Motor neuron (in vitro differentiated cells): ENCODE measurements at regions not wholly inside any gene's neighbourhood (a gene's known extent, or its start where the extent isn't known, plus 50 kb on each side); places are given as distances from the start of the nearest gene placed in this dataset.

Source experiments
- ATAC-seq, 8 experiments: fragments of 200-7000 bp; cut with Tn5 transposase; replicated peaks in 6 of 8; 2 replicates each; pipeline ENCODE4 v1.8.0; 2021; ENCODE audit warnings: mild to moderate bottlenecking in 8 of 8, moderate library complexity in 8 of 8
- H3K27ac ChIP-seq, 2 donors: fragments of 250-450 bp; sonication (Bioruptor Pico); 2 replicates each; pipeline ENCODE4 v1.9.0; 2021; ENCODE audit warnings: antibody characterized with exemption in 2 of 2, mild to moderate bottlenecking in 2 of 2, moderate library complexity in 1 of 2
- H3K4me1 ChIP-seq, 2 donors: fragments of 250-450 bp; sonication (Bioruptor Pico); replicated peaks in 1 of 2; 2 replicates each; pipeline ENCODE4 v1.6.1; 2021; ENCODE audit warnings: antibody characterized with exemption in 2 of 2, mild to moderate bottlenecking in 2 of 2, moderate library complexity in 1 of 2
- H3K4me3 ChIP-seq, 5 donors: fragments of 250-450 bp; sonication (Bioruptor Pico); 2 replicates each; pipeline ENCODE4 v1.9.0; 2021; ENCODE audit warnings: antibody characterized with exemption in 5 of 5, mild to moderate bottlenecking in 5 of 5, moderate library complexity in 4 of 5
- WGBS, 10 experiments: fragments of 450-650 bp; shearing (Covaris generic); methylation state at CpG; one replicate each; pipeline ENCODE4 v1.0.0; 2022; 5-methylcytosine and 5-hydroxymethylcytosine counted together
- in situ Hi-C, 9 experiments: fragments of 400-800 bp; cut with MboI; loops; one replicate each; pipeline ENCODE4 v1.15.0; 2021; ENCODE audit warnings: low sequenced_read_pairs in 9 of 9, low pct_unique_long_range_greater_than_20kb in 2 of 9; ENCODE audit not compliant: unreplicated experiment in 9 of 9

DNA sequence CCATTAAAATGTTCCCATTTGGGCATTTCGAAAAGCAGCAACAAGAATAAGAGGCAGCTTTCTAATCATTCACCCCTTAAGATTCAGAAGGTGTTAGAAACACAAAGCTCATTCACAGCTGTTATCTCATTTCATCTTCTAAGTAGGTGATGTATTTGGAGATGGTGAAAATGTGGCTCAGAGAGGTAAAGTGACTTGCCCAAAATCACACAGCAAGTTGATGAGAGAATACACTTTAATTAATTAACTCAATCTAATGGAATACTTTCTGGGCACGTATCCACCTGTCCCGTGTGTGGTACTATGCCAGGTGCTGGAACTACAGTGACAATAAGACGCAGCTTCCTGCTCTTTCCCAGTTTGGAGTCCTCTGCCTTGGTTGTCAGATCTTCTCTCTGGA, 147.4 kb upstream of the LRFN2 start:
- no peak for ATAC-seq
- Histone ChIP-seq H3K4me1 (peaks cover 7 to 8% of the 10 kb centered on the region in 2 donors), H3K27ac (no peak overlapping the region), H3K4me3 (no peak overlapping the region)
- in situ Hi-C loops: no loop called here
- WGBS, 10 experiments: 52 to 100% (median 87%) methylated on average over 1 to 4 of the region's 4 CpGs; no CpG with 5 or more reads in 1 of the 10 experiments

DNA sequence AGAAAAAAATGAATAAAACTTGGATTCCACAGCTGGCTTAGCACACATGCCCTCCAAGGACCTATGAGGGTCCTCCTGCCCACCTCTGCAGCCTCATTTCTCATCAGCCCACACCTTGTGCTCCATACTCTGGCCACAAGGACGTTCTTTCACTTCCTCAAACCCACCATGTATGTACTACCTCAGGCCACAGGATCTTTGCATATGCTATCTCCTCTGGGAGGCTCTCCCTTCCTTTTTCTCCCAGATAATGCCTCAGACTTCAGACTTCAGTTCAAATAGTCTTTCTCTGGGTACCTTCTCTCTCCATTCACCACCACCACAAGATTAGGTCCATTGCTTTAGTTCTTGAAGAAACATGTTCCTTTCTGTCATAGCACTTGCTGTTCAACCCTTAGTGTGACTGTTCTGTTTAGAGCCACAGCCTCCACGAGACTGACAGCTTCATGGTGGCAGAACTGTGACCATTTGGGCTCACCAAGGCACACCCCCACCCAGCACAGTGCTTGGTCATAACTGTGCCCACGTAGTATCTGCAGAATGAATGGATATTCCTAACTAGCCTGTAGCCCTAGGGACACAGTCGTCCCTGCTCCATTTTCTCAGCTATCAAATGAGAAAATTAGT, 146.7 kb upstream of the LRFN2 start:
- no peak for ATAC-seq
- in situ Hi-C loops: no loop called here
- Histone ChIP-seq H3K4me3 (no peak overlapping the region), H3K27ac (no peak overlapping the region), H3K4me1 (peaks cover 7 to 8% of the 10 kb centered on the region in 2 donors)
- 37 to 74% (median 49%) methylated on average over 2 to 4 of the region's 4 CpGs; no CpG with 5 or more reads in 3 of the 10 experiments for WGBS, 10 experiments

DNA sequence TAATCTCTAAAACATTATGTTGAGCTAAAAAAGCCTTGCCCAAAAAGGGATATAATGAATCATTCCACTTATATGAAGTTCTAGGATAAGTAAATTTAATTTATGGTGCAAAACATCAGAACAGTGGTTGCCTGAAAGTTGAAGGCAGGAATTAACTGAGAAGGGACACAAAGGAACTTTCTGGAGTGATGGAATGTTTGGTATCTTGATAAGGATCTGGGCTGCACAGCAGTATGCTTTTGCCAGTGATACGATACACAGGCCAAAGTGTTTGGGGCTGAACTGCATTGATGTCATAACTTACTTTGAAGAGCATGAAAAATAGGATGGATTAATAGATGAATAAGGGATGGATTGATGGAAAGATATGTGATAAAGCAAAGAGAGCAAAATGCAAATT, 146.1 kb upstream of the LRFN2 start:
- ATAC-seq: no peak
- Histone ChIP-seq H3K4me3 (no peak overlapping the region), H3K4me1 (peaks cover 7 to 8% of the 10 kb centered on the region in 2 donors), H3K27ac (no peak overlapping the region)
- 17 to 92% (median 78%) methylated on average over 1 of the region's 1 CpG; no CpG with 5 or more reads in 3 of the 10 experiments for WGBS, 10 experiments
- in situ Hi-C loops: no loop called here

DNA sequence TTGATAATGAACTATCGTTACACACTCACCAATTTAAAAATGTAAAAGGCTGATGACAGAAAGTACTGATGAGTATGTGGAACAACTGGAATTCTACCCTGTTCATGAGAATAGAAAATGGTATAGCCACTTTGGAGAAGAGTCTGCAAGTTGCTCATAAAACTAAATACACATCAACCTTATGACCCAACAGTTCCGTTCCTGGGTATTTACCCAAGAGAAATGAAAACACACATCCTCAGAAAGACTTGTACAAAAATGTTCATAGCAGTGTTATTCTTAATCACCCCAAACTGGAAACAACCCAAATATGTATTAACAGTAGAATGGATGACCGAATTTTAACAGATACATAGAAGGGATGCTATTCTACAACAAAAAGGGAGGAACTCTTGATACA, 145.7 kb upstream of the LRFN2 start:
- peaks cover 7 to 8% of the 10 kb centered on the region in 2 donors for H3K4me1 ChIP-seq
- peak in 1 of 8 experiments; percentile 11 for ATAC-seq
- H3K27ac ChIP-seq: no peak overlapping the region
- in situ Hi-C loops: no loop called here
- H3K4me3 ChIP-seq: no peak overlapping the region
- 51 to 100% (median 77%) methylated on average over 2 to 3 of the region's 3 CpGs; no CpG with 5 or more reads in 1 of the 10 experiments for WGBS, 10 experiments

DNA sequence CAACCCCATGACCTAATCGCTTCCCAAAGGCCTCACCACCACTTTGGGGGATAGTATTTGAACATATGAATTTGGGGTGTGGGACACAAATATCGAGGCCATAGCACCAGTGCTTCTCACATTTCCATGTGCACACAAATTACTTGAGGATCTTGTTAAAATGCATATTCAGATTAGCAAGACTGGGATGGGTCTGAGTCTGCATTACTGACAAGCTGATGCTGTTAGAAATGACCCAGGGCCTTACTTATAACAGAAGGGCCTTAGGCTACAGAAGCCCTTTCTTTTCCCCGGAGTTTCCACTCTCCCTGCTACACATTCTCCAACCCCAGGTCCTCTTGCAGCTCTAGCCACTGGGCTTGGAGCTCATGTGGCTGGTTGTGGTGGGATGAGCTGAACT, 141.5 kb upstream of the LRFN2 start:
- in situ Hi-C loops: no loop called here
- Histone ChIP-seq H3K4me3 (no peak overlapping the region), H3K4me1 (peaks cover 21 to 29% of the 10 kb centered on the region in 2 donors), H3K27ac (no peak overlapping the region)
- peak in 3 of 8 experiments; percentile 71 to 72 (median 72) for ATAC-seq
- WGBS, 10 experiments: 43 to 83% (median 67%) methylated on average over 1 to 3 of the region's 3 CpGs; no CpG with 5 or more reads in 5 of the 10 experiments

DNA sequence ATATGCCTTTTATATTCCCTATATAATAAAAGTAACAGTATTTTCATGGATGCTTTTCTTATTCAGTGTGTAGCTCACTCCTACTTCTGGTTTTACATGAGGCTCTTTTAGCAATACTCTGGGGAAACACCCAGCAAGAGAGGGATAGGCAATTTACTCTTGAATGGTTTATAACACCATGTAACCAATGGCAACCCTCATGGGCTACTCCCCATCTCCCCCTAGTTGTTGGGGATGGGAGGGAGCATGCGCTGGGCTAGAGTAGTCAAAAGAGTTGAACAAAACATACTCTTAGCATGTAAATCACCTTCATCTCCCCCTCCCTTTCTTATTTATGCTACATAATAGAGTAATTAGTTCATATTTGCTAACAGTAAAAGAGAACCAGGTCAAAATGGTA, 140.1 kb upstream of the LRFN2 start:
- Histone ChIP-seq H3K4me1 (peaks cover 35% of the 10 kb centered on the region in 2 donors), H3K4me3 (no peak overlapping the region), H3K27ac (no peak overlapping the region)
- peak; percentile 45 to 85 (median 78) for ATAC-seq
- 14 to 100% (median 71%) methylated on average over 1 of the region's 1 CpG; no CpG with 5 or more reads in 3 of the 10 experiments for WGBS, 10 experiments
- in situ Hi-C loops: no loop called here

DNA sequence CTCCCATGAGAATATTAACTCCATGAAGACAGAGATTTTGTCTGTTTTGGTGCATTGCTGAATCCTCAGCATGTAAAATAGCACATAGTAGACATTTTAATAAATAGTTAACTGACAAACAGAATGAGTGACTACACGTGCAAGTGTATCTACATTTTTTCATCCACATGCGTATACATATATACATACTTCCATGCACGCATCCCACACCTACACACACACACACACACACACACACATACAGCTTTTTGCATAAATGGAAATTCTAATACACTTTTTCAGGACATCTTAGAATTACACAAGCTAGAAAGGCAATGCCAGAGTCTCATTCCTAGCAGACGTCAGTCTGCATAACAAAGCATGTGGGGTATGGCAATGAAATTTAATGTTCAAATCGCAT, 139.7 kb upstream of the LRFN2 start:
- no peak overlapping the region for H3K27ac ChIP-seq
- peaks cover 39% of the 10 kb centered on the region in 2 donors for H3K4me1 ChIP-seq
- H3K4me3 ChIP-seq: no peak overlapping the region
- 0 to 90% (median 57%) methylated on average over 1 to 5 of the region's 5 CpGs for WGBS, 10 experiments
- peak in 5 of 8 experiments; percentile 8 to 56 (median 12) for ATAC-seq
- in situ Hi-C loops: no loop called here

DNA sequence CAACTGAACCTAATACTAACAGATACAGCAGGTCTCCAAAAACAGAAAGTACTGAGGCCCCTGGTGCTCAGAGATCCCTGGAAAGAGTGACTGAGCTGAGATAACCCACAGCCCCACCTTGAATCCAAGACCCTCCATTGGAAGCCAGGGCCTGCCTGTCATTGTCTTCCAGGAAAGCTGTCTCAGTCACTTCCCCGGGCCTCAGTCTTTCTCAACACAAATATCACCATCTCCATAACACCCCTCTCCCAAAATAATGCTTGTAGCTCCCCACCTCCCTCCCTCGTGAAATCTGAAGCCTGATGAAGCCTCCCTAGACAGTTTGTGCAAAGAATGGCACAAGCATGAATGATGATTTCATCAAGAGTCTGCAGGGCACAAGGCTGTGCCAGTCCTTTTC, 138.2 kb upstream of the LRFN2 start:
- H3K4me3 ChIP-seq: no peak overlapping the region
- WGBS, 10 experiments: 40 to 100% (median 80%) methylated on average over 1 to 2 of the region's 2 CpGs; no CpG with 5 or more reads in 5 of the 10 experiments

DNA sequence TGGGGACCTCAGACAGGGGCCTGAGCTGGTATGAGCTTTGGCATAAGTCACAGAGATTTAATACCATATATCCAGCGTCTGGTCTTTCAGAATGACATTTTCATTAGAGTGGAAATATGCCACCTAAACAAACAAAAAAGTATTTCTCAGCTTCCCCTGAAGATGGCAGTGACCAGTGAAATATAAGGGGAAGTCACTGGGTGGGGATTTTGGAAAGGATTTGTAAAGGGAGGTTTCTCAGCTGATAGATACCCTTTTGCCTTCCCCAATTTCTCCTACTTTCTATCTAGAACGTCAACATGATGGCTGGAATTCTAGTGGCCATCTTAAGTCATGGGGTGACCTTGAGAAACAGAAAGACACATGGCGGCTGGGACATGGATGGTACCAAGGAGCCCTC, 137.7 kb upstream of the LRFN2 start:
- no peak overlapping the region for H3K4me3 ChIP-seq
- no peak for ATAC-seq
- WGBS, 10 experiments: 40 to 100% (median 80%) methylated on average over 1 to 3 of the region's 3 CpGs; no CpG with 5 or more reads in 1 of the 10 experiments
- H3K27ac ChIP-seq: no peak overlapping the region
- in situ Hi-C loops: no loop called here
- H3K4me1 ChIP-seq: peaks cover 48 to 52% of the 10 kb centered on the region in 2 donors

More for the DNA sequence above, 138.2 kb upstream of the LRFN2 start:
- ATAC-seq: no peak
- no peak overlapping the region for H3K27ac ChIP-seq
- in situ Hi-C loops: no loop called here
- peaks cover 50 to 51% of the 10 kb centered on the region in 2 donors for H3K4me1 ChIP-seq

DNA sequence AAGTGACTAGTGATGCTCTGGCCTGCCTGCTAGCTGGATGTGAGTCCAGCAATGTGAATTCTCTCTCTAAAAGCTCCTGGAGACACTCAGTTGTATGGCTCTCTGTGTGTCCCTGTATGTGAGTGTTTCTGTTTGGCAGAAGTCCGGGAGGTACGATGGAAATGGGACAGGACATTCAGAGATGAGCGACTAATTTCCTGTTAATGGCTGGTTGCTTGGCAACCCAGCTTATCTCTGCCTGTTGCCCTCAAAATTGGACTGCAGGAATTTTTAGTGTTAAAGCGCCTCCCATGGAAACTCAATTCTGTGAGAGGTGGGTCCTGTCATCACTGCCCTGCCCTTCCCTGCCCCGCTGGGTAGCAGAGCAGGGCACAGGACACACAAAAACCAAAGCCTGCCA, 136.8 kb upstream of the LRFN2 start:
- Histone ChIP-seq H3K4me1 (peaks cover 54 to 59% of the 10 kb centered on the region in 2 donors), H3K4me3 (no peak overlapping the region), H3K27ac (no peak overlapping the region)
- in situ Hi-C loops: no loop called here
- 19 to 100% (median 83%) methylated on average over 1 to 5 of the region's 5 CpGs; no CpG with 5 or more reads in 5 of the 10 experiments for WGBS, 10 experiments
- ATAC-seq: peak in 1 of 8 experiments; percentile 6

DNA sequence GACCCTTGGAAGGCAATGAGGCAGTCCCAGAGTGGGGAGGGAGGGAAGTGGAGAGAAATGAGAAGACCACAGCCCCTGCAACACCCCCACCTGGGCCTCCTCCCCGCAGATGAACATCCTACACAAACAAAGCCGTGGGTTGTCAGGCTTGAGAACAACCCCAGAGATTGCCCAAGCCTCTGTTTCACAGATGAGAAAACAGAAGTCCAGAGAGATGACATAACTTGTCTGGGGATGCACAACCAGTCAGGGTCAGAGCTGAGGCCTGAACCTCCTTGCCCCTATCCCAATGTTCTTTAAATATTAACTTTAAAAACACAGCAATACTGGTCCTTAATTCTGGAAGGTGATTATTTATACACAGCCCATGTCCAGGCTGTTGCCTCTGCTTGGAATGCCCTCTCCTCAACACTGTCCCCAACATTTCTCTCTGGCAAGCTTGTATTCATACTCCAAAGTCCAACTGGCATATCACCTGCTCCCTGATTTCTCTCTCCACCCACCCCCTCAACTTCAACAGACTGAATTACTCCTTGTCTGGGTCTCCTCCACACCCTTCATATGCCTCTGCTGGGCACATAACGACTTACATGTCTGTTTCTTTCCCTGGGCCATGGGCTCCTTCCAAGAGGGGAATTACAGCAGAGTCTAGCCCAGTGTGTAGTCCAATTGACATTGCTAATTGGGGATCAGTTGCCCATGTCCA, 135.5 kb upstream of the LRFN2 start:
- H3K27ac ChIP-seq: no peak overlapping the region
- in situ Hi-C loops: no loop called here
- peaks cover 54 to 59% of the 10 kb centered on the region in 2 donors for H3K4me1 ChIP-seq
- ATAC-seq: peak in 1 of 8 experiments; percentile 12
- 40 to 100% (median 73%) methylated on average over 1 to 2 of the region's 3 CpGs; no CpG with 5 or more reads in 4 of the 10 experiments for WGBS, 10 experiments
- no peak overlapping the region for H3K4me3 ChIP-seq

DNA sequence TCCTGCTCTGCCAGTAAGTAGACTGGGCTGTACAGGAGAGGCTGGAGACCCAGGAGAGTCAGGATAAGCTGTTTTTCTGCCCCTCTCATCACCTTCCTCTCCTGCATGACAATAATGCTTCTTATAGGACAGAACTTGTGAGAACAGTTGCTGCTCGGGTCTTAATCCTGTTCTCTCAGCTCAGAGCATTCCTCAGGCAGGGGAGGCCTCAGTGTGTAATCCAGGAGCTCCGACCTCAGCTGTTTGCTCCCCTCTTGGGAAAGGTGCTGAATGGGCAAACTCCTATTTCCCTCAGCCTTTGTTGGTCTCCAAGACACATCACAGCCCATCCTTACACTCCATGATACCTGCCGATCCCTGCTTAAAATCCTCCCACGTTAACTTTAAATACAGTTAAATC, 134.9 kb upstream of the LRFN2 start:
- ATAC-seq: peak in 1 of 8 experiments; percentile 18

DNA sequence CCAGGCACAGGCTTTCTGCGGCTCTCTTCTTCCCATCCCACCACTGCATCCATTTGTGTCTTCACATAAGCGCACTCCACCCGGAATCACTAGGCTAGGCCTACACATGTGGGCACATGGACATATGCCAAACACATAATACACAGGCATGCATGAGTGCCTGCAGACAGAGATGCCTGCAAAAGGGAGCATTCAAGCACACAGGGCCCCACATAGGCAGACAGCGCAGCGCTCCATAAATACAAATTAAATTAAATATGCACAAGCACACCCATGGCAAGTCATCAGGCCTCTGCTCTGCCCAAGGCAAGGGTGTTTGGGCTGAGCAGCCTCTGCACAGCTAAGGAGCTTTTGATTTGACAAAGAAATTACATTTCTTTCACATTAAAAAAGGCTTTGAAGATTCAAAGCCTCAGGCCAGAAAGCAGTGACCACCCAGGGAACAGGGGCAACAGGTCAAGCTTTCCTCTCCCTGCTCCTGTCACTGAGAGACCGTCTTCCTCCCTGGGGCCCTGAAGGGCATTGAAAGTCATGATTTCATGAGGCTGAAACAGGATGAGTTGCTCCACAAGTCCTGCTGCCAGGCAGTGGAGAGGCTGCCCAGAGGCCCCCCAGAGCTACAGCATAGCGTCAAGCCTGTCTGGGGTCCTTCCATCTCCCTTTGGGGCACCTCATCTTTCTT, 134.2 kb upstream of the LRFN2 start:
- H3K4me3 ChIP-seq: no peak overlapping the region
- ATAC-seq: peak; percentile 62 to 97 (median 83)
- in situ Hi-C loops: no loop called here
- peak overlapping the region; percentile 10 to 14 for H3K27ac ChIP-seq
- WGBS, 10 experiments: 0 to 100% (median 14%) methylated on average over 1 to 6 of the region's 7 CpGs; no CpG with 5 or more reads in 3 of the 10 experiments
- peaks cover 47 to 48% of the 10 kb centered on the region in 2 donors for H3K4me1 ChIP-seq

More for the DNA sequence above, 134.9 kb upstream of the LRFN2 start:
- in situ Hi-C loops: no loop called here
- H3K27ac ChIP-seq: peak overlapping the region; percentile 10 to 14
- peaks cover 50 to 55% of the 10 kb centered on the region in 2 donors for H3K4me1 ChIP-seq
- H3K4me3 ChIP-seq: no peak overlapping the region
- 35 to 93% (median 67%) methylated on average over 2 to 4 of the region's 4 CpGs; no CpG with 5 or more reads in 4 of the 10 experiments for WGBS, 10 experiments
